ENCODE measurements at regions not wholly inside any gene's neighbourhood (a gene's known extent, or its start where the extent isn't known, plus 50 kb on each side); places are given as distances from the start of the nearest gene placed in this dataset.

GRCh38 chr14:50018933-50019210, 97.5 kb downstream of the VCPKMT start:
- Mint-ChIP-seq H3K27me3 (no peaks in the 10 kb centered on the region), H3K27ac (no peak overlapping the region), H3K4me1 (peaks cover 38% of the 10 kb centered on the region), H3K9me3 (ENCODE audit: insufficient read depth) (no peaks in the 10 kb centered on the region), H3K4me3 (no peak overlapping the region)
- Histone ChIP-seq H3K4me1 (ENCODE audit: control insufficient read depth in 2 of 2, insufficient read depth in 2 of 2, low read length in 2 of 2) (peaks cover 12 to 15% of the 10 kb centered on the region in 2 donors), H3K9ac (ENCODE audit: low read length) (no peak overlapping the region), H3K36me3 (replicated peaks in 1 of 2; ENCODE audit: control extremely low read depth in 1 of 2, control insufficient read depth in 1 of 2, extremely low read depth in 1 of 2, insufficient read depth in 2 of 2, low read length in 1 of 2) (peaks cover 0 to 6% of the 10 kb centered on the region in 2 experiments), H3K4me3 (ENCODE audit: control extremely low read depth in 1 of 5, extremely low read depth in 1 of 5, insufficient read depth in 1 of 5, low read depth in 2 of 5, low read length in 4 of 5) (no peak overlapping the region), H4K20me1 (ENCODE audit: control insufficient read depth, insufficient read depth, low read length, poor library complexity, severe bottlenecking) (no peaks in the 10 kb centered on the region), H3K27ac (ENCODE audit: low read length in 2 of 2) (no peak overlapping the region), H3K9me3 (ENCODE audit: control extremely low read depth in 1 of 3, control insufficient read depth in 2 of 3, insufficient read depth in 1 of 3, low read length in 2 of 3) (peaks cover 2 to 8% (median 6%) of the 10 kb centered on the region in 3 donors), H2AFZ (ENCODE audit: insufficient read depth, low read depth, low read length, poor library complexity, severe bottlenecking) (no peak overlapping the region), H3K4me2 (replicated peaks; ENCODE audit: low read depth, low read length, poor library complexity, severe bottlenecking) (no peak overlapping the region), H3K79me2 (ENCODE audit: control insufficient read depth, insufficient read depth, low read length) (no peaks in the 10 kb centered on the region), H3K27me3 (replicated peaks in 1 of 4; ENCODE audit: control extremely low read depth in 1 of 4, control insufficient read depth in 3 of 4, insufficient read depth in 4 of 4, low read length in 3 of 4) (no peaks in the 10 kb centered on the region)
- intact Hi-C loops (cut with micrococcal nuclease): no loop called here
- TF ChIP-seq EZH2 (IDR thresholded peaks at IDR 0.05; ENCODE audit: borderline replicate concordance, insufficient read depth, low read depth, low read length, poor library complexity, severe bottlenecking) (no peak), CTCF (IDR thresholded peaks at IDR 0.05) (no peak)
- WGBS (ENCODE audit: insufficient coverage): 100% methylated on average over 1 of the region's 2 CpGs
- ATAC-seq (ENCODE audit: low read depth): no peak
- POLR2A ChIA-PET: interaction anchor here (0.6 kb wide), 1 partner anchor 37 kb away, joined by 3 read pairs; no protein-coding TSS in a partner anchor
- CTCF ChIA-PET: no interaction called here
- no peak for DNase-seq

GRCh38 chr14:50020184-50020583, 96.2 kb downstream of the VCPKMT start:
- Histone ChIP-seq H4K20me1 (ENCODE audit: control insufficient read depth, insufficient read depth, low read length, poor library complexity, severe bottlenecking) (no peaks in the 10 kb centered on the region), H3K9me3 (ENCODE audit: control extremely low read depth in 1 of 3, control insufficient read depth in 2 of 3, insufficient read depth in 1 of 3, low read length in 2 of 3) (peaks cover 2 to 9% (median 7%) of the 10 kb centered on the region in 3 donors), H2AFZ (ENCODE audit: insufficient read depth, low read depth, low read length, poor library complexity, severe bottlenecking) (no peak overlapping the region), H3K9ac (ENCODE audit: low read length) (no peak overlapping the region), H3K4me2 (replicated peaks; ENCODE audit: low read depth, low read length, poor library complexity, severe bottlenecking) (no peak overlapping the region), H3K4me3 (ENCODE audit: control extremely low read depth in 1 of 5, extremely low read depth in 1 of 5, insufficient read depth in 1 of 5, low read depth in 2 of 5, low read length in 4 of 5) (no peak overlapping the region), H3K36me3 (replicated peaks in 1 of 2; ENCODE audit: control extremely low read depth in 1 of 2, control insufficient read depth in 1 of 2, extremely low read depth in 1 of 2, insufficient read depth in 2 of 2, low read length in 1 of 2) (peaks cover 0 to 6% of the 10 kb centered on the region in 2 experiments), H3K4me1 (ENCODE audit: control insufficient read depth in 2 of 2, insufficient read depth in 2 of 2, low read length in 2 of 2) (peaks cover 9 to 10% of the 10 kb centered on the region in 2 donors), H3K27me3 (replicated peaks in 1 of 4; ENCODE audit: control extremely low read depth in 1 of 4, control insufficient read depth in 3 of 4, insufficient read depth in 4 of 4, low read length in 3 of 4) (no peaks in the 10 kb centered on the region), H3K27ac (ENCODE audit: low read length in 2 of 2) (no peak overlapping the region), H3K79me2 (ENCODE audit: control insufficient read depth, insufficient read depth, low read length) (no peaks in the 10 kb centered on the region)
- Mint-ChIP-seq H3K9me3 (ENCODE audit: insufficient read depth) (no peaks in the 10 kb centered on the region), H3K4me1 (peaks cover 28% of the 10 kb centered on the region), H3K27ac (peak overlapping the region; percentile 10), H3K27me3 (no peaks in the 10 kb centered on the region), H3K4me3 (no peak overlapping the region)
- DNase-seq: no peak
- ChIA-PET POLR2A (no interaction called here), CTCF (no interaction called here)
- intact Hi-C loops (cut with micrococcal nuclease): no loop called here
- no peak for TF ChIP-seq EZH2 (IDR thresholded peaks at IDR 0.05; ENCODE audit: borderline replicate concordance, insufficient read depth, low read depth, low read length, poor library complexity, severe bottlenecking)
- TF ChIP-seq CTCF (IDR thresholded peaks at IDR 0.05): no peak
- no peak for ATAC-seq (ENCODE audit: low read depth)
